ENCODE measurements at regions not wholly inside any gene's neighbourhood (a gene's known extent, or its start where the extent isn't known, plus 50 kb on each side); places are given as distances from the start of the nearest gene placed in this dataset.

GRCh38 chr12:84607170-84607819, 305.3 kb downstream of the SLC6A15 start:
- DNase-seq: no peak
- Histone ChIP-seq H3K27ac (no peak overlapping the region), H3K4me1 (no peaks in the 10 kb centered on the region), H3K4me3 (no peak overlapping the region), H3K27me3 (no peaks in the 10 kb centered on the region), H3K36me3 (no peaks in the 10 kb centered on the region), H3K9me3 (no peaks in the 10 kb centered on the region)
- intact Hi-C loops (cut with DNase I): no loop called here
- TF ChIP-seq, protein P1, sequence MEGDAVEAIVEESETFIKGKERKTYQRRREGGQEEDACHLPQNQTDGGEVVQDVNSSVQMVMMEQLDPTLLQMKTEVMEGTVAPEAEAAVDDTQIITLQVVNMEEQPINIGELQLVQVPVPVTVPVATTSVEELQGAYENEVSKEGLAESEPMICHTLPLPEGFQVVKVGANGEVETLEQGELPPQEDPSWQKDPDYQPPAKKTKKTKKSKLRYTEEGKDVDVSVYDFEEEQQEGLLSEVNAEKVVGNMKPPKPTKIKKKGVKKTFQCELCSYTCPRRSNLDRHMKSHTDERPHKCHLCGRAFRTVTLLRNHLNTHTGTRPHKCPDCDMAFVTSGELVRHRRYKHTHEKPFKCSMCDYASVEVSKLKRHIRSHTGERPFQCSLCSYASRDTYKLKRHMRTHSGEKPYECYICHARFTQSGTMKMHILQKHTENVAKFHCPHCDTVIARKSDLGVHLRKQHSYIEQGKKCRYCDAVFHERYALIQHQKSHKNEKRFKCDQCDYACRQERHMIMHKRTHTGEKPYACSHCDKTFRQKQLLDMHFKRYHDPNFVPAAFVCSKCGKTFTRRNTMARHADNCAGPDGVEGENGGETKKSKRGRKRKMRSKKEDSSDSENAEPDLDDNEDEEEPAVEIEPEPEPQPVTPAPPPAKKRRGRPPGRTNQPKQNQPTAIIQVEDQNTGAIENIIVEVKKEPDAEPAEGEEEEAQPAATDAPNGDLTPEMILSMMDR (IDR thresholded peaks at IDR 0.05): no peak
- ATAC-seq: no peak

GRCh38 chr12:84605983-84606382, 306.6 kb downstream of the SLC6A15 start:
- Histone ChIP-seq H3K27me3 (no peaks in the 10 kb centered on the region), H3K4me1 (no peaks in the 10 kb centered on the region), H3K36me3 (no peaks in the 10 kb centered on the region), H3K27ac (no peak overlapping the region), H3K9me3 (no peaks in the 10 kb centered on the region), H3K4me3 (no peak overlapping the region)
- intact Hi-C loops (cut with DNase I): no loop called here
- ATAC-seq (no peak), DNase-seq (no peak)
- TF ChIP-seq, protein P1 (IDR thresholded peaks at IDR 0.05): no peak

DNA sequence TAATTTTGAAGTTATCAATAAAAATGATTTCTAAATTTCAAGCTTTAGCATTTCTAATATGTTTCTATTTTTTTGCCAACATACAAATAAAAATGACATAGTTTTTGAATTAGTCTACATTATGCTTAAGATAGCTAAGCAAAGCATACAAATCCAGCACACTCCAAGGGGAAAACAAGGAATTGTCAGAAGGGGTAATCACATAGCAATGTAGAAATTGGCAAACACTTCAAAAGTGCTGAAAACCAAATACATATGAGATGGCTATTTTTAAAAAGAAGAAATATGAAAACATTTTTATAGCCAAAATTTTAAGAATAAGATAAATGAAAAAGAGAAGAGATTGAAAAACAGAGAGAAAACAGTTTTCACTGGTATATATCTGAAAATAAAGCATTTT, 308.0 kb downstream of the SLC6A15 start:
- Histone ChIP-seq H3K4me1 (no peaks in the 10 kb centered on the region), H3K9me3 (no peaks in the 10 kb centered on the region), H3K27me3 (no peaks in the 10 kb centered on the region), H3K27ac (no peak overlapping the region), H3K36me3 (no peaks in the 10 kb centered on the region), H3K4me3 (no peak overlapping the region)
- DNase-seq (no peak), ATAC-seq (no peak)
- TF ChIP-seq, protein P1 (IDR thresholded peaks at IDR 0.05): no peak
- intact Hi-C loops (cut with DNase I): no loop called here

DNA sequence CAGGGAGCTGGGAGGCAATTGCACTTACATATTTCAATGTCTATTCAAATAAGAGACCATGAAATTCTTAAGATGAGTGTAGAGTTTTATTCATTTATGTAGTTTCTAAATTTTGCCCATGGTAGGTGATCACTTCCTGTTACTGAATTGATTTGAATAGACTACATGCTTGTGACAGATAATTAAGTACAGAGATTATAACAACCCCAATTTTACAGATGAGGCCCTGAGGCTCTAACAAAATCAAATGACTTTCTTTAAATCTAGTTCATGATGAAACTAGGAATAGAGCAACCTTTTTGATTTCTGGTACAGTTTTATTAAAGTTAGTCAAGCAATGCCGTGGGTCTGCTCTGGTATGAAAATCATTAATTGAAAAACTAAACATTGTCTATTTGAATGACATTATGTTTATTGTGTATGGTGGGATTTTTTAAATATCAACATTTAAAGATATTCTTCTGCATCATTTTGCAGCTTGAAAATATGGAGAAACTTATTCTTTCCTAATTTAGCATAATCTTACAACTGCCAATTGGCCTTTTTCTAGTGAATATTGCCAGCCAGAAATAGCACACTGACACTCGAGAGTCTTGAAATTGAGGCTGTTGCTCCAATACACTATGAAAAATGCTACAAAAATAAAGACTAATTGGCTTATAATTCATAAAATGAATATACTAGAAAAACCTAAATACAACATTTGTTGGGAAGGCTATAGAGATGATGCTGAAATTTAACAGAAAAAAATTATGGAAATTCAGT, 308.9 kb downstream of the SLC6A15 start:
- no peak overlapping the region for H3K4me3 ChIP-seq
- H3K4me1 ChIP-seq: no peaks in the 10 kb centered on the region
- no peaks in the 10 kb centered on the region for H3K27me3 ChIP-seq
- ATAC-seq: no peak
- H3K9me3 ChIP-seq: no peaks in the 10 kb centered on the region
- no peak overlapping the region for H3K27ac ChIP-seq
- intact Hi-C loops (cut with DNase I): no loop called here
- no peaks in the 10 kb centered on the region for H3K36me3 ChIP-seq
- DNase-seq: no peak
- TF ChIP-seq, protein P1 (IDR thresholded peaks at IDR 0.05): no peak

DNA sequence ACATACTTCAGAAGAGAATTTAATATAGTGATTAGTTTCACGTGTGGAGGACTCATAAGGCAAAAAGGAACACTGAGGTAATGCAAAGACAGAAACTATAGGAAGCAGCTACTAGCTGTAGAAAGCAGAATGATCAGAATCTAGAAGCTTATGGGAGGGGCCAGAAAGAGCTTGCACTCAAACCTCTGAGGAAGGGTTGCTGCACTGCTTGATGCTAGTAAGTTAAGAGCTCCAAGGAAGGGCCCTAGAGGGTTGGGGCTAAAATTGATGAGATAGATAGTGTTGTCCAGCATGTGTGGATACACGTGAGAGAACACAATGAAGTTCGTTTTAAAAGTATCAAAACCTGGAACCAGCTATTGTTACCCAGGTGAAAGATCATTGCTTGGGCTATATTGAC, 311.1 kb downstream of the SLC6A15 start:
- H3K4me1 ChIP-seq: no peaks in the 10 kb centered on the region
- no peak overlapping the region for H3K4me3 ChIP-seq
- H3K27ac ChIP-seq: no peak overlapping the region
- no peak for DNase-seq
- TF ChIP-seq, protein P1 (IDR thresholded peaks at IDR 0.05): no peak
- no peaks in the 10 kb centered on the region for H3K9me3 ChIP-seq
- H3K36me3 ChIP-seq: no peaks in the 10 kb centered on the region
- no peak for ATAC-seq
- no peaks in the 10 kb centered on the region for H3K27me3 ChIP-seq
- intact Hi-C loops (cut with DNase I): no loop called here
